Type B pancreatic cell (in vitro differentiated cells): ENCODE measurements at regions not wholly inside any gene's neighbourhood (a gene's known extent, or its start where the extent isn't known, plus 50 kb on each side); places are given as distances from the start of the nearest gene placed in this dataset.

ENCODE experiments used
- DNase-seq: peaks from one replicate; pipeline ENCODE4 v3.0.0; 2021; ENCODE audit warnings: mixed read lengths; ENCODE audit not compliant: unreplicated experiment; ENCODE audit errors: extremely low spot score
- H3K27ac Mint-ChIP-seq: 2 replicates; pipeline ENCODE4 v1.8.0; 2021; ENCODE audit warnings: mild to moderate bottlenecking, mixed read lengths
- H3K27me3 Mint-ChIP-seq: 2 replicates; pipeline ENCODE4 v1.8.0; 2021; ENCODE audit warnings: mixed read lengths
- H3K36me3 Mint-ChIP-seq: 2 replicates; pipeline ENCODE4 v1.8.0; 2021; ENCODE audit warnings: mixed read lengths
- H3K4me1 Mint-ChIP-seq: one replicate; pipeline ENCODE4 v1.8.0; 2021; ENCODE audit warnings: mixed read lengths; ENCODE audit not compliant: unreplicated experiment
- H3K4me3 Mint-ChIP-seq: 2 replicates; pipeline ENCODE4 v1.8.0; 2021; ENCODE audit warnings: mild to moderate bottlenecking, mixed read lengths
- H3K9me3 Mint-ChIP-seq: 2 replicates; pipeline ENCODE4 v1.8.0; 2021; ENCODE audit warnings: mixed read lengths
- TF ChIP-seq, protein P1 (sequence below): fragments of 200-600 bp; sonication (generic); conservative IDR thresholded peaks from 2 replicates; pipeline ENCODE4 v1.5.0; 2021; ENCODE audit warnings: antibody characterized with exemption, mild to moderate bottlenecking

DNA sequence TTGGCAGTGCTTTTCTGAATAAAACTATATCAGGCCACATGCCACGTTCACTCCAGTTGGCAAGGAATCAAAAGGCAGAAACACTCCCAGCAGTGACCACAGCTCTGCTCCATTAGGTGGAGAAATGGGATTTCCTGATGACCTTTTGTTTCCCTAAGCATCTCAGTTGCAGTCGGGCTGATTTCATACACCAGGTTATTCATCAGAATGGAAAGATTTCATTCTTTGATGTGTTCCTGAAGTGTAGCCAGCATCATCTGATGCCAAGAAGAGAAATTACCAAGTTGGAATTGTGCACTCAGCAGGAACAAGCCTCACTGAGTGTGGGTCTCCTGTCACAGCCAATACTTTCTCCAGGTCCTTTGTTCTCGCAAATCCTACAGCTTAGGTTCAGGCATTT lies 193.7 kb downstream of the SPATA18 start:
- Mint-ChIP-seq H3K27me3 (no peaks in the 10 kb centered on the region), H3K4me1 (peaks cover 45% of the 10 kb centered on the region), H3K9me3 (no peaks in the 10 kb centered on the region), H3K27ac (no peak overlapping the region), H3K4me3 (peak overlapping the region; percentile 48), H3K36me3 (no peaks in the 10 kb centered on the region)
- TF ChIP-seq, protein P1, sequence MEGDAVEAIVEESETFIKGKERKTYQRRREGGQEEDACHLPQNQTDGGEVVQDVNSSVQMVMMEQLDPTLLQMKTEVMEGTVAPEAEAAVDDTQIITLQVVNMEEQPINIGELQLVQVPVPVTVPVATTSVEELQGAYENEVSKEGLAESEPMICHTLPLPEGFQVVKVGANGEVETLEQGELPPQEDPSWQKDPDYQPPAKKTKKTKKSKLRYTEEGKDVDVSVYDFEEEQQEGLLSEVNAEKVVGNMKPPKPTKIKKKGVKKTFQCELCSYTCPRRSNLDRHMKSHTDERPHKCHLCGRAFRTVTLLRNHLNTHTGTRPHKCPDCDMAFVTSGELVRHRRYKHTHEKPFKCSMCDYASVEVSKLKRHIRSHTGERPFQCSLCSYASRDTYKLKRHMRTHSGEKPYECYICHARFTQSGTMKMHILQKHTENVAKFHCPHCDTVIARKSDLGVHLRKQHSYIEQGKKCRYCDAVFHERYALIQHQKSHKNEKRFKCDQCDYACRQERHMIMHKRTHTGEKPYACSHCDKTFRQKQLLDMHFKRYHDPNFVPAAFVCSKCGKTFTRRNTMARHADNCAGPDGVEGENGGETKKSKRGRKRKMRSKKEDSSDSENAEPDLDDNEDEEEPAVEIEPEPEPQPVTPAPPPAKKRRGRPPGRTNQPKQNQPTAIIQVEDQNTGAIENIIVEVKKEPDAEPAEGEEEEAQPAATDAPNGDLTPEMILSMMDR: no peak
- no peak for DNase-seq

DNA sequence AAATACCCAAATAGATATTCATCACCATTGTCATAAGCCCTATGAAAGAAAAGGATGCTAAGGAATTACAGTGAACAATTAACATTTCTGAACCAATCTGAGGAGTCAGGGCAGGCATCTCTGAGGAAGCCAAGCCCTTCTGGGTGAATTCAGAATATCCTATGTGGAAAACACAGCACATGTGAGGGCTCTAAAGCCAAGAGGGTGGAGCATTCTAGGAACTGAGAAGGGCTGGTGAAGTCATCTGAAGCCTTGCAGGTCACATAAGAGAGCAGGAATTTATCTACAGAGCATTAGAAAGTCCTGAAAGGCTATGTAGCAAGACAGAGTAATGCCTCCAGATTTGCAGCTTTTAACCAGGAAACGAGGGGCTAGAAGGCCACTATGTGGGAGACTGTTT lies 195.7 kb downstream of the SPATA18 start:
- TF ChIP-seq, protein P1: no peak
- peaks cover 53% of the 10 kb centered on the region for H3K4me1 Mint-ChIP-seq

DNA sequence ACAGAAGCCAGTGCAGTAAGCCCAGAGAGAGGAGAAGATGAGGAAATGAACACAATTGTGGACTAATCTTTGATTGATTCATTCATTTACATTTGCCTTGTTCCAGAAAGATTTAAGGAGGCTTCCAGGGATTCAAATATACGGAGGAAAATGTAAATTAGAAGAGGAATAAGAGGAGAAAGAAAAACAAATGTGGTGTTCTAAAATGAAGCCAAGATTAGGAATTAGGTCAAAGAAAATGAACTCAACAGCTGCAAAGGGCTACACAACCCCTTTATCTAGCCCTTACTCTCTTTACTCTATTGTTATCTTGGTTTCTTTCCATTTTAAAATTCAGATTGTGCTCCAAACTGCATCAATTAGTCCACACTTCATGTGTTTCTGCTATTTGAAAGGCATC lies 196.8 kb downstream of the SPATA18 start:
- H3K27me3 Mint-ChIP-seq: no peaks in the 10 kb centered on the region

More for the DNA sequence above, 195.7 kb downstream of the SPATA18 start:
- no peak overlapping the region for H3K27ac Mint-ChIP-seq
- no peak overlapping the region for H3K4me3 Mint-ChIP-seq
- peaks cover 3% of the 10 kb centered on the region for H3K9me3 Mint-ChIP-seq
- H3K36me3 Mint-ChIP-seq: no peaks in the 10 kb centered on the region
- no peak for DNase-seq
- H3K27me3 Mint-ChIP-seq: no peaks in the 10 kb centered on the region

DNA sequence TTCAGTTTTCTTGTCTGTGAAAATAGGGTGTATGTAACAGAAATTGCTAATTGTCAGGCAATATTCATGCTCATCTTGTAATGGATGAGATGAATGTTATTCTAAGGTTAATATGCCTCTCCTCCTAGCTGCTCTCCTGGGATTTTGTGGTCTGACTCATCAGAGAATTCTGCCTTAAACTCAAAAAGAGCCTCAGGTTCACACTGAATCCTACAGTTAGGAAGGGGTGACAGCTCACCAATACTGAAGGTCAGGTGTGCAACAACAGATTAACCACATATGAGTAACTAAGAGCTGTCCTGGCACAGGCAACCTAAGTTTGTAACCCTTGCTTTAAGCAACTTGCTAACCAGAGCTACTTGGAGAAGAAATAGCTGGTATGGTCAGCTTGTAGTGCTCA lies 197.7 kb downstream of the SPATA18 start:
- DNase-seq: no peak
- H3K27me3 Mint-ChIP-seq: no peaks in the 10 kb centered on the region
- H3K9me3 Mint-ChIP-seq: peaks cover 7% of the 10 kb centered on the region
- peaks cover 48% of the 10 kb centered on the region for H3K4me1 Mint-ChIP-seq
- no peaks in the 10 kb centered on the region for H3K36me3 Mint-ChIP-seq
- TF ChIP-seq, protein P1: no peak
- no peak overlapping the region for H3K4me3 Mint-ChIP-seq
- H3K27ac Mint-ChIP-seq: no peak overlapping the region

More for the DNA sequence above, 196.8 kb downstream of the SPATA18 start:
- H3K9me3 Mint-ChIP-seq: peaks cover 7% of the 10 kb centered on the region
- DNase-seq: no peak
- TF ChIP-seq, protein P1: no peak
- H3K36me3 Mint-ChIP-seq: no peaks in the 10 kb centered on the region
- H3K4me3 Mint-ChIP-seq: no peak overlapping the region
- H3K27ac Mint-ChIP-seq: no peak overlapping the region
- peaks cover 53% of the 10 kb centered on the region for H3K4me1 Mint-ChIP-seq

DNA sequence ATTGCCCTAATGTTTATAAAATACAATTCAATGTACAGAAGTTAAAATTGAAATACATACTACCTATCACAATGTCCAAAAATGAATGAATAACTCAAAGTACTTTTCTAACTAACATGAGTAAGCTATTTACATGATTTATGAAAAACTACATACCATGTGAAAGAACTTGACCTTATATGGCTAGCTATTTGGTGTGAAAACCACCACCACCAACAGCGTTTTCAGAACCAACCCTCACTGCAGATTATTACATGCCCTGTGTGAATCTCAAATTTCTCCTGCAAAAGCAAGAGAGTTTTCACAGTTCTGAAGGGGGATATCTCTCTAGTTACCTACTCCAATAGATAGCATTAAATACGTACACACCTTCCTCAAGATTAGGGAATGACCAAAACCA lies 198.5 kb downstream of the SPATA18 start:
- DNase-seq: no peak
- peaks cover 40% of the 10 kb centered on the region for H3K4me1 Mint-ChIP-seq
- no peak overlapping the region for H3K27ac Mint-ChIP-seq
- peaks cover 7% of the 10 kb centered on the region for H3K9me3 Mint-ChIP-seq
- no peaks in the 10 kb centered on the region for H3K36me3 Mint-ChIP-seq
- TF ChIP-seq, protein P1: no peak
- no peak overlapping the region for H3K4me3 Mint-ChIP-seq
- no peaks in the 10 kb centered on the region for H3K27me3 Mint-ChIP-seq

DNA sequence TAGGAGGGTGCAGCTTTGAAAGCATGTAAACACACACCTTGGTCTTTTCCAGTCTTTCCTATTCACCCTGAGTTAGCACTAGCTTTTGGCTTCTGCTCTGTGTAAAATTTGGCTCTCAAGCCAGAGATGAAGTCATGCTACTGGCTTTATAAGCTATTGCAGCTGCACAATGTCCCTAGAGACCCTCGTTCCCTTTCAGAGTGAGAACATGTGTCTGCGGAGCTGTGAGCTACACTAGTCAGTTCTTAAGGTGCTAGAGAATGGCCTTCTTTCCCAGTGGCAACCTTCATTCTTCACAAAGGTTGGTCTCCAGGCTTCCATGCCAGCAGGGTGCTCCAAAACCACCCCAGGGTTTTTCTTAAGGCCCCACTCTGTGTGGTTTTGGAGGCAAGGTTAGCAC lies 199.1 kb downstream of the SPATA18 start:
- Mint-ChIP-seq H3K4me3 (no peak overlapping the region), H3K4me1 (peaks cover 35% of the 10 kb centered on the region), H3K27ac (no peak overlapping the region), H3K9me3 (peaks cover 7% of the 10 kb centered on the region), H3K27me3 (no peaks in the 10 kb centered on the region), H3K36me3 (no peaks in the 10 kb centered on the region)
- no peak for DNase-seq
- TF ChIP-seq, protein P1: no peak
